Neural crest cell (in vitro differentiated cells): ENCODE measurements at regions not wholly inside any gene's neighbourhood (a gene's known extent, or its start where the extent isn't known, plus 50 kb on each side); places are given as distances from the start of the nearest gene placed in this dataset.
A peak's percentile ranks its signal among the peaks of the same experiment; 100 is the strongest.

ENCODE experiments used
- DNase-seq: peaks from one replicate; pipeline ENCODE4 v3.0.0; 2021; ENCODE audit warnings: low read depth, mixed read lengths, low spot score
- H3K27ac Mint-ChIP-seq: one replicate; pipeline ENCODE4 v1.8.0; 2021; ENCODE audit warnings: mild to moderate bottlenecking, mixed read lengths; ENCODE audit not compliant: unreplicated experiment
- H3K27me3 Mint-ChIP-seq: 2 replicates; pipeline ENCODE4 v1.8.0; 2021; ENCODE audit warnings: low read depth, mild to moderate bottlenecking, mixed read lengths
- H3K36me3 Mint-ChIP-seq: 2 replicates; pipeline ENCODE4 v1.8.0; 2021; ENCODE audit warnings: low read depth, mild to moderate bottlenecking, mixed read lengths
- H3K4me1 Mint-ChIP-seq: 2 replicates; pipeline ENCODE4 v1.8.0; 2021; ENCODE audit warnings: mixed read lengths
- H3K4me3 Mint-ChIP-seq: one replicate; pipeline ENCODE4 v1.8.0; 2021; ENCODE audit warnings: mild to moderate bottlenecking, mixed read lengths
- H3K9me3 Mint-ChIP-seq: 2 replicates; pipeline ENCODE4 v1.8.0; 2021; ENCODE audit warnings: mixed read lengths
- TF ChIP-seq, protein P1 (sequence below): fragments of 200-600 bp; sonication (generic); conservative IDR thresholded peaks from 2 replicates; pipeline ENCODE4 v1.5.0; 2021; ENCODE audit warnings: antibody characterized with exemption, mild to moderate bottlenecking

DNA sequence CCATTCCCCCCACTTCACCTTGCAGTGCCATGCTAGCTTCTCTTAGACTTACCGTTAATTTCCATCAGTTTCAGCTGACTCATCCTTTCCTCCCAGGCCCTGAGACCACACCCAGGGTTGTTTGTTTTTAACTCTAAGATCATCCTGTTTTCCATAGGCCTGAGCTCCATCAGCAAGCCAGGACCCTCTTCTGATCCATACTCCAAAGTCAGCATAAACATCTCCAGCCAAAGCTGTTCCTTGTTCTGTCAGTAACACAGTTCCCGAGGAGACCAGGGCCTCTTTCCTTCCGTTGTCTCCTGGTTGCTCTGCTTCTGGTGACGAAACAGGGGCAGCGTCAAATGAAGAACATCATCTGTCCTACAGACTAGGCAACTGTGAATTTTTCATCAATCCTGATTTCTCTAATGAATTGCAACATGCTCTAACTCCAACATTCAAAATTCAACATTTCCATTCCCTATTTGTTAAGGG, 83.8 kb upstream of the HNF1B start:
- Mint-ChIP-seq H3K27me3 (no peaks in the 10 kb centered on the region), H3K27ac (no peak overlapping the region)
- no peak for DNase-seq

DNA sequence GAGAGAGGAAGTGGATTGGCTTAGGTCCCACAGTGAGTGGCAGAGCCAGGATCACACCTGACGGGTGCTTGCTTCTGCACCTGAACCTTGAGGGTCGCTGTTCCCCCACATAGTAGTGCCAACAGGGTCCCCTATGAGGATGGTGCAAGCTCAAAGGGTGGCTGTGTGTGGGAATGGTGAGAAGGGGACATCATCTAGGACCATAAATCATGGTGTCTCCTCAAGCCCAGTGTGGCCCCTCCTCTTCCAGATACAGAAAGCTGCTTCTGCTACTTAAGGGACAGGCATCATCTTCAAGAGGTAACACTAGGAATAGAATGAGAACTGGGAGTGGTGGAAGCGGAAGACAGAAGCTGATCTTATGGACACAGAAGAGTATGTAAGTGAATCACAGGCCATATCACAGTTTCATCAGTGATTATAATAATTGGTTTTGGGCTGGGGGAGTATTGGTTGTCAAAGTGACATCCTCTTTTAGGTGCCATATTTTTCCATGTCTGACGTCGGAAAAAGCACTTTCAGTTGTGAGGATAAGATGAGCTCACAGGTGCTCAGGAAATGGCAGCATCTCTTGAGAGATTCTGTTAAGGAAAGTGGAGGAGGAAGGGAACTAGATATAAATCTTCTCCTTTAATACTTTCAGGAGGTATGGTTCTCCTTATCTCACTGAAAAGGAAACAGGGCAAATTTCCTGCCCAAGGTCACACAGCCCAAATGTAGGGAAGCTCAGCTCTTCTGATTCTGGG, 83.2 kb upstream of the HNF1B start:
- DNase-seq, result no peak
- Mint-ChIP-seq H3K4me1 (peaks cover 21% of the 10 kb centered on the region), H3K9me3 (no peaks in the 10 kb centered on the region), H3K27ac (no peak overlapping the region), H3K27me3 (no peaks in the 10 kb centered on the region), H3K36me3 (no peaks in the 10 kb centered on the region), H3K4me3 (no peak overlapping the region)
- TF ChIP-seq, protein P1, sequence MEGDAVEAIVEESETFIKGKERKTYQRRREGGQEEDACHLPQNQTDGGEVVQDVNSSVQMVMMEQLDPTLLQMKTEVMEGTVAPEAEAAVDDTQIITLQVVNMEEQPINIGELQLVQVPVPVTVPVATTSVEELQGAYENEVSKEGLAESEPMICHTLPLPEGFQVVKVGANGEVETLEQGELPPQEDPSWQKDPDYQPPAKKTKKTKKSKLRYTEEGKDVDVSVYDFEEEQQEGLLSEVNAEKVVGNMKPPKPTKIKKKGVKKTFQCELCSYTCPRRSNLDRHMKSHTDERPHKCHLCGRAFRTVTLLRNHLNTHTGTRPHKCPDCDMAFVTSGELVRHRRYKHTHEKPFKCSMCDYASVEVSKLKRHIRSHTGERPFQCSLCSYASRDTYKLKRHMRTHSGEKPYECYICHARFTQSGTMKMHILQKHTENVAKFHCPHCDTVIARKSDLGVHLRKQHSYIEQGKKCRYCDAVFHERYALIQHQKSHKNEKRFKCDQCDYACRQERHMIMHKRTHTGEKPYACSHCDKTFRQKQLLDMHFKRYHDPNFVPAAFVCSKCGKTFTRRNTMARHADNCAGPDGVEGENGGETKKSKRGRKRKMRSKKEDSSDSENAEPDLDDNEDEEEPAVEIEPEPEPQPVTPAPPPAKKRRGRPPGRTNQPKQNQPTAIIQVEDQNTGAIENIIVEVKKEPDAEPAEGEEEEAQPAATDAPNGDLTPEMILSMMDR, result no peak

More for the DNA sequence above, 83.8 kb upstream of the HNF1B start:
- TF ChIP-seq, protein P1, result no peak
- H3K36me3 Mint-ChIP-seq, result no peaks in the 10 kb centered on the region
- H3K9me3 Mint-ChIP-seq, result no peaks in the 10 kb centered on the region
- H3K4me3 Mint-ChIP-seq, result no peak overlapping the region
- H3K4me1 Mint-ChIP-seq, result peaks cover 21% of the 10 kb centered on the region

DNA sequence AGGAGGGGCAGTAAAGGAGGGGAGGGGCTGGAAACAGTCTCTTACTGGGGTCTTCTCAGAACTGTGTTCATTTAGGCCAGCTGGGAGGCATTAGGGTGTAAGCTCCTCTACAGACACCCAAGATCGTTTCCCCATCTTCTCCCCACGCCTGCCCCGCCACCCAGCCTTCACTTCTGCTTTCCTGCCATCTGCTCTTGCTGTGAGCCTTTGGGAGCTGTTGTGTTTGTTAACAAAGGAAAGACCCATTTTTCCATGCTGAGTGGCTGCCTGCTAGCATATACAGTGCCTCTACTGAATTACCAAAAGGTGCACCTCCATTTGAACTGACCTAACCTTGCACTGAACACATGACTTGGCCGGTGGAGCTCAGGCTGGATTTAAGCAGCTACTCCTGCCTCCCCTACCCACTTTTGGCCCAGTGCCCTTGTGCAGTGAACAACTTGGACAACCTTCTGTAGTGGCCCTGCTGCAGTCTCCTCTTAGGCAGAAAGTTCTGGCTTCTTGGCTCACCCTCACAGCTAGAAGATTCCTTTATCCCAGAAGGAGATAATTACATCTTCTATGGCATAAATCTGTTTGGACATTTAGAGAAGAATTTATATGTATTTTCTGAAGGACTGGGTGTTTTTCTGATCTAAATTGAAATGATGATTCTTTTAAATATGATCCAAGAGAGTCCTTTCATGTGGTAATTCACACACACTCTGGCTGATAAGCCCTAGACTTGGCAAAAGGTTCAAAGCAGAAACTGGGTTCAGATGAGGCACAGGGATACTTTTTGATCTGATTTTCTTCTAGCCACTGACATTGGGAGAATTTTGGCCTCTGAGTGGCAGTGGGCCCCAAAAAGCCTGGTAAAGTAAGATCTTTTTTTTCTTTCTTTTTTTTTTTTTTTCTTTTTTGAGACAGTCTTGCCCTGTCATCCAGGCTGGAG, 81.9 kb upstream of the HNF1B start:
- DNase-seq, result no peak
- no peaks in the 10 kb centered on the region for H3K27me3 Mint-ChIP-seq
- no peaks in the 10 kb centered on the region for H3K36me3 Mint-ChIP-seq
- H3K27ac Mint-ChIP-seq, result peak overlapping the region; percentile 62
- H3K4me3 Mint-ChIP-seq, result no peak overlapping the region
- TF ChIP-seq, protein P1, result no peak
- peaks cover 17% of the 10 kb centered on the region for H3K4me1 Mint-ChIP-seq
- no peaks in the 10 kb centered on the region for H3K9me3 Mint-ChIP-seq

DNA sequence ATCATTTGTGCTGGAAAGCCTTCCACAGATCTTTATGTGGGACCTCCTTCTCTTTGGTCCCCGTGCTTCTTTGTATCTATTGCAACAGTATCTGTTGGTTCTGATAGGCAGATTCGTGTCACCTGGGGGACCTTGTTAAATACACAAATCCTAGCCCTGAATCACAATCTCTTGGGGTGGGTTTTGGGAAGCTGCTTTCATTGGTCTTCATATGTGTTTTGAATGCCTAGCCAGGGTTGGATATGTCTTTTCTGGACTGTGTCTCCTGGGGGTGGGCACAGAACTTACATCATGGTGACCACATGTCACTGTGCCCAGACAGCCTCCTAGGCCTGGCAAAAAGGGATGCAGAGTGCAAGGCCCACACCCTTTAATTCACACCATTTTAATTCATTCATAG, 81.0 kb upstream of the HNF1B start:
- peaks cover 10% of the 10 kb centered on the region for H3K4me1 Mint-ChIP-seq
- H3K36me3 Mint-ChIP-seq, result no peaks in the 10 kb centered on the region
- TF ChIP-seq, protein P1, result no peak
- no peaks in the 10 kb centered on the region for H3K9me3 Mint-ChIP-seq
- no peaks in the 10 kb centered on the region for H3K27me3 Mint-ChIP-seq
- peak overlapping the region; percentile 65 for H3K27ac Mint-ChIP-seq
- no peak overlapping the region for H3K4me3 Mint-ChIP-seq
- DNase-seq, result no peak

DNA sequence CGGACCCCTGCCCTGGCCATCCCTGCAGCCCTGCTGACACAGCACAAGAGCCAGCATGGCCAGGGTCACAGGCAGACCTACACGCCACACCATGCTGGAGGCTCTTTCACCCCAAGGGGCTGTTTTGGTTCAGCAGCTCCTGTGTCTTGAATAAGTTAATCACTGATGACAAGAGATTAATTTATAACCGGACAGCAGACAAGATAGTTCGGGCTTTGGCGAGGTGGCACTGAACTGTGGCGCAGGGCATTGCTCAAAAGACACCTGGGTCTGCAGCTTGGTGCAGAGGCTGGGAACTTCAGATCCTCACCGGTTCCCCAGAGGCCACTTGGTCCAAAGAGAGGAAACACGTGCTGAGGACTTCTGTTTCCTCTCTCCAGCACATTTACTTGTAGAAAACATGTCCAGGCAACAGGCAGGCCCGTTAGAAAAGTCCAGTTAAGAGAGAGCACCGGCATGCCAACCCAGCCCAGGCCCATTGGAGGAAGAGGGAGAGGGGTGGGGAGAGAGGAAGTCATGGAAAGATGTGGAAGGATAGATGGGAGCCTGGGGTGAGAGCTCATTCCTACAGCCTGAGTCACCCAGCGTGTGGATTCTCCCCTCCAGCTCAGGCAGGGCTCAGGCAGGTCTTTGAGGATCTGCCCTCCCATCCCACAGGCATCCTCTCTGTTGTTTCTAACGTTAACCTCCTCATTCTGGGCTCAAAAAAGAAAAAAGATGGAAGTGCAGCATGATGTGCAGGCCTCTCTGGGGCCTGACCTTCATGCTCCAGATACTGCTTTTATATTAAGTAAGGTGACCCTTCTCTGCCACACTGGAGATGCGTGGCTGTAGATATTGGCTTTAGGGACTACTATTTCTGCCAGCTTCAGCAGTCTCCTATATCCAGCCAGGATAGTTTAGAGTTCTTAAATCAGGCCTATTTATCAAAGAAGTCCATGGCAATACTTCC, 80.0 kb upstream of the HNF1B start:
- TF ChIP-seq, protein P1, result no peak
- Mint-ChIP-seq H3K27me3 (no peaks in the 10 kb centered on the region), H3K4me3 (no peak overlapping the region), H3K27ac (no peak overlapping the region), H3K36me3 (no peaks in the 10 kb centered on the region), H3K4me1 (peaks cover 13% of the 10 kb centered on the region), H3K9me3 (no peaks in the 10 kb centered on the region)
- no peak for DNase-seq
